ENCODE measurements at regions not wholly inside any gene's neighbourhood (a gene's known extent, or its start where the extent isn't known, plus 50 kb on each side); places are given as distances from the start of the nearest gene placed in this dataset.

DNA sequence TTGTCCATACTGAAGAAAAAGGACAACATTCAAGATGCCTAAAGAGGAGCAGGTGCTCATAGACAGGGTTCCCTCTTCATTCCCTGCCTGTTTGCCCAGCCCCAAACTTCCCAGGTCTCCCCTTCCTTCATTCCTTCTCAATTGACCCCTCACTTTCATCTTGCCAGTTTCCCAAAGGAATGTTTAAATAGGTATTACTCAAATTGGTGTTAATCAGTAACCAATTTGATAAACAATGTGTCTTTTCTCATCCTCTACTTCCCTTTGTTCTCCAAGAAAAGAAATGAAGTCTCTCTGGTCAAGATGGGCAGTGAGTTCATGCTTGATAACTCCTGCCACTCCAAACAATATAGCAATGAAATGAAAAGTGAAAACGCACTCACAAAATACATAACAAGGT, 101.9 kb downstream of the TMPRSS5 start:
- no peak for TF ChIP-seq EP300 (IDR thresholded peaks at IDR 0.05)
- TF ChIP-seq, protein P1, sequence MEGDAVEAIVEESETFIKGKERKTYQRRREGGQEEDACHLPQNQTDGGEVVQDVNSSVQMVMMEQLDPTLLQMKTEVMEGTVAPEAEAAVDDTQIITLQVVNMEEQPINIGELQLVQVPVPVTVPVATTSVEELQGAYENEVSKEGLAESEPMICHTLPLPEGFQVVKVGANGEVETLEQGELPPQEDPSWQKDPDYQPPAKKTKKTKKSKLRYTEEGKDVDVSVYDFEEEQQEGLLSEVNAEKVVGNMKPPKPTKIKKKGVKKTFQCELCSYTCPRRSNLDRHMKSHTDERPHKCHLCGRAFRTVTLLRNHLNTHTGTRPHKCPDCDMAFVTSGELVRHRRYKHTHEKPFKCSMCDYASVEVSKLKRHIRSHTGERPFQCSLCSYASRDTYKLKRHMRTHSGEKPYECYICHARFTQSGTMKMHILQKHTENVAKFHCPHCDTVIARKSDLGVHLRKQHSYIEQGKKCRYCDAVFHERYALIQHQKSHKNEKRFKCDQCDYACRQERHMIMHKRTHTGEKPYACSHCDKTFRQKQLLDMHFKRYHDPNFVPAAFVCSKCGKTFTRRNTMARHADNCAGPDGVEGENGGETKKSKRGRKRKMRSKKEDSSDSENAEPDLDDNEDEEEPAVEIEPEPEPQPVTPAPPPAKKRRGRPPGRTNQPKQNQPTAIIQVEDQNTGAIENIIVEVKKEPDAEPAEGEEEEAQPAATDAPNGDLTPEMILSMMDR (IDR thresholded peaks at IDR 0.05), result no peak

Measured in tibial nerve (tissue), 4 donors.